ENCODE measurements at regions not wholly inside any gene's neighbourhood (a gene's known extent, or its start where the extent isn't known, plus 50 kb on each side); places are given as distances from the start of the nearest gene placed in this dataset.
"Not testable (repeated sequence)": the region's sequence is repeated elsewhere in the genome, so short reads cannot be mapped to it uniquely, and the experiment has no call there.

DNA sequence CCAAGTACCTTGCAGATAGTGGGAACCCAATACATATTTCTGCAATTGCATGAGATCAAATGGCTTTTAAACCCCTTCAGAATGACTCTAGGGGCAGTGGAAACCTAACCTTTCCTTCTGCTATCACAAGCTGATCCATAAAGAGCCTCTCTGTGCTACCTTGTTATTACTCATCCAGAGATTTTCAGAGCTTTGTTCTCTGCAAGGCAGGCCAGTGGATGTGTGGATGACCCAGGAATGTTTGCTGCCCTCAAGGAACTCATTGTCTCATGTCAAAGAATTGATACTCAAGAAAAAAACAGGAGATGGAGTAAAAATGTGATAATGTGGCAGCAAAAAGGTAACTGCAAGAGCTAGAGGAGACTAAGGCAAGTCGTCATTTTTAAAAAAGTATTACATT, 164.1 kb downstream of the HMHB1 start:
- CTCF ChIA-PET, result interaction anchor here (1.3 to 5.0 kb wide), 4 partner anchors 7 to 166 kb away, joined by 3 to 27 read pairs (median 10); no protein-coding TSS in a partner anchor
- no peak for DNase-seq (ENCODE audit: low read depth, low spot score)
- TF ChIP-seq, protein P1, sequence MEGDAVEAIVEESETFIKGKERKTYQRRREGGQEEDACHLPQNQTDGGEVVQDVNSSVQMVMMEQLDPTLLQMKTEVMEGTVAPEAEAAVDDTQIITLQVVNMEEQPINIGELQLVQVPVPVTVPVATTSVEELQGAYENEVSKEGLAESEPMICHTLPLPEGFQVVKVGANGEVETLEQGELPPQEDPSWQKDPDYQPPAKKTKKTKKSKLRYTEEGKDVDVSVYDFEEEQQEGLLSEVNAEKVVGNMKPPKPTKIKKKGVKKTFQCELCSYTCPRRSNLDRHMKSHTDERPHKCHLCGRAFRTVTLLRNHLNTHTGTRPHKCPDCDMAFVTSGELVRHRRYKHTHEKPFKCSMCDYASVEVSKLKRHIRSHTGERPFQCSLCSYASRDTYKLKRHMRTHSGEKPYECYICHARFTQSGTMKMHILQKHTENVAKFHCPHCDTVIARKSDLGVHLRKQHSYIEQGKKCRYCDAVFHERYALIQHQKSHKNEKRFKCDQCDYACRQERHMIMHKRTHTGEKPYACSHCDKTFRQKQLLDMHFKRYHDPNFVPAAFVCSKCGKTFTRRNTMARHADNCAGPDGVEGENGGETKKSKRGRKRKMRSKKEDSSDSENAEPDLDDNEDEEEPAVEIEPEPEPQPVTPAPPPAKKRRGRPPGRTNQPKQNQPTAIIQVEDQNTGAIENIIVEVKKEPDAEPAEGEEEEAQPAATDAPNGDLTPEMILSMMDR (IDR thresholded peaks at IDR 0.05; ENCODE audit: insufficient read depth, low read length, missing control alignments), result no peak
- H3K4me3 ChIP-seq (ENCODE audit: low read depth, low read length), result no peak overlapping the region
- POLR2A ChIA-PET, result no interaction called here

DNA sequence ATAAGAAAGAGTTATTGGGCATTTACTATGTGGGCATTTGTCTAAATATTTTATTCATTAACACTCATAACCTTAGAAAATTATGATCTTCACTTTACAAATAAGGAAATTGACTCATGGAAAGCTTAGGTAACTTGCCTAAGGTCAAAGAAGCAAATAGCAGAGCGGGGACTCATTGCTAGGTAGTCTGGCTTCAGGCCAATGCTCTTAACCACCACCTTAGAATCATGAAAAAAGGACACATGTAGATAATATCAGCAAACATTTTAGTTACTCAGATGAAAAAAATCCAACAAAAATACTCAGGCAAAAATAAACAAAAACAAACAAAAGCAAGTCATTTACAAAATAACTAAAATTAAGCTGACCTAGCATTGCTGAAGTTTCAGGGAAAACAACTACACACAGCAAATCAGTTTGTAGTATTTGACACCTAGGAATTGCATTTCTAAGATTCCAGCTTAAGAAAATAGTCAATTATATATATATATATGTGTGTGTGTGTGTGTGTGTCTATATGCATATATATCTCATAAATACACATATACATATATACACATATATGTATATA, 166.0 kb downstream of the HMHB1 start:
- TF ChIP-seq, protein P1 (IDR thresholded peaks at IDR 0.05; ENCODE audit: insufficient read depth, low read length, missing control alignments), result no peak
- DNase-seq (ENCODE audit: low read depth, low spot score), result no peak
- POLR2A ChIA-PET, result no interaction called here
- CTCF ChIA-PET, result interaction anchor here (1.9 to 5.0 kb wide), 4 partner anchors 7 to 164 kb away, joined by 5 to 27 read pairs (median 10); no protein-coding TSS in a partner anchor
- H3K4me3 ChIP-seq (ENCODE audit: low read depth, low read length), result no peak overlapping the region

DNA sequence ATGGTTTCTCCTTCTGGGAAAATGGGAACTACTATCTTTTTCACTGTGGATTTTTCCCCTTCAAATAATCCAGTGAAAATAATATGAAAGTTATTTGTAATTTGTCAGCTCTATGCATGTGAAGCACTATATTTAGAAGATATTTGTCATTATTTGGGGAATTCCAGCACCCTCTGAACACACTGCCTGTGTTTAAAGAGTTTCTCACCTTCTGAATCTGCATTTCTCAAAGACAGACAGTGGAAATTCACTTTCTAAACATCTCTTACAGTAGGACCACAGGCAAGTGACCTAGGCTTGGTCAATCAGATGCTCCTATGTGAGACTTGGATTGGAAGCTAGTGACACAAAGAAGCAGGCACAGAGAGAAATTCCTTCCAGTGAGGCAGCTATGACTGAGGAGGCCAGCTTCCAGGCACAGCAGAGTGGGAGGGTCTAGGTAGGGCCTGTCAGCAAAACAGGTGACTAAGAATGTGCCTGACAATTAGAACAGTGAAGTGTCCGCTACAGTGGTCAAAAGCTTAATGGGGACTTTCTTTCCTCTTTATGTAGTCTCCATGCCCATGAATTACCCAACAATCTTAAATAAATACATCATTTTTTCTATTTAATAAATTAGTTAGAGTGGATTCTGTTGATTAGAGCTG, 167.2 kb downstream of the HMHB1 start:
- DNase-seq (ENCODE audit: low read depth, low spot score), result no peak
- ChIA-PET POLR2A (no interaction called here), CTCF (interaction anchor here (0.9 to 5.0 kb wide), 4 partner anchors 10 to 163 kb away, joined by 3 to 27 read pairs (median 4); no protein-coding TSS in a partner anchor)
- H3K4me3 ChIP-seq (ENCODE audit: low read depth, low read length), result no peak overlapping the region
- TF ChIP-seq, protein P1 (IDR thresholded peaks at IDR 0.05; ENCODE audit: insufficient read depth, low read length, missing control alignments), result no peak

DNA sequence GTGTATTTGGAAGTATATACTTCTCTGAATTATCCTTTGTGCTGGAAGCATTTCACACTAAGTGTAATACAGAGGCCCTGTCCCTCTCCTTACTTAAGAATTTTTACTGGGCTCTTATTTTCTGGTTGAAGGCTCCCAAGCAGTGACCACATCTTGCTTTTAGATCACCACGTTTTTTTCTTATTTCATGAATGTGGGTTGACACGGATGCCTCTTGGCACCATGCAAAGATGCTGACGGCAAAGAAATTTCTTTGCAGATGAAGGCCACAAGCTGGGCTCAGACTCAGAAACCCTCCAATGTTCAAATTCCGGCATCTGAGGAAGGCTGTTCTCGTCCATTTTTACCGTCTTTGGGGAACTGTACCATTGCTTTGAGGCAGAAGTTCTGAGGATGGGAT, 168.5 kb downstream of the HMHB1 start:
- POLR2A ChIA-PET, result no interaction called here
- TF ChIP-seq, protein P1 (IDR thresholded peaks at IDR 0.05; ENCODE audit: insufficient read depth, low read length, missing control alignments), result no peak
- no peak for DNase-seq (ENCODE audit: low read depth, low spot score)
- CTCF ChIA-PET, result interaction anchor here (0.7 to 5.0 kb wide), 4 partner anchors 12 to 162 kb away, joined by 3 to 27 read pairs (median 4); no protein-coding TSS in a partner anchor
- no peak overlapping the region for H3K4me3 ChIP-seq (ENCODE audit: low read depth, low read length)

DNA sequence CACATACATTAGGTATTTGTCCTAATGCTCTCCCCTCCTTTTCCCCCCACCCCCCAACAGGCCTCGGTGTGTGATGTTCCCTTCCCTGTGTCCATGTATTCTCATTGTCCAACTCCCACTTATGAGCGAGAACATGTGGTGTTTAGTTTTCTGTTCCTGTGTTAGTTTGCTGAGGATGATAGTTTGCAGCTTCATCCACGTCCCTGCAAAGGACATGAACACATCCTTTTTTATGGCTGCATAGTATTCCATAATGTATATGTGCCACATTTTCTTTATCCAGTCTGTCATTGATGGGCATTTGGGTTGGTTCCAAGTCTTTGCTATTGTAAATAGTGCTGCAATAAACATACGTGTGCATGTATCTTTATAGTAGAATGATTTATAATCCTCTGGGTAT, 171.0 kb downstream of the HMHB1 start:
- POLR2A ChIA-PET; DNase-seq (ENCODE audit: low read depth, low spot score); CTCF ChIA-PET; H3K4me3 ChIP-seq (ENCODE audit: low read depth, low read length): not testable (repeated sequence)

DNA sequence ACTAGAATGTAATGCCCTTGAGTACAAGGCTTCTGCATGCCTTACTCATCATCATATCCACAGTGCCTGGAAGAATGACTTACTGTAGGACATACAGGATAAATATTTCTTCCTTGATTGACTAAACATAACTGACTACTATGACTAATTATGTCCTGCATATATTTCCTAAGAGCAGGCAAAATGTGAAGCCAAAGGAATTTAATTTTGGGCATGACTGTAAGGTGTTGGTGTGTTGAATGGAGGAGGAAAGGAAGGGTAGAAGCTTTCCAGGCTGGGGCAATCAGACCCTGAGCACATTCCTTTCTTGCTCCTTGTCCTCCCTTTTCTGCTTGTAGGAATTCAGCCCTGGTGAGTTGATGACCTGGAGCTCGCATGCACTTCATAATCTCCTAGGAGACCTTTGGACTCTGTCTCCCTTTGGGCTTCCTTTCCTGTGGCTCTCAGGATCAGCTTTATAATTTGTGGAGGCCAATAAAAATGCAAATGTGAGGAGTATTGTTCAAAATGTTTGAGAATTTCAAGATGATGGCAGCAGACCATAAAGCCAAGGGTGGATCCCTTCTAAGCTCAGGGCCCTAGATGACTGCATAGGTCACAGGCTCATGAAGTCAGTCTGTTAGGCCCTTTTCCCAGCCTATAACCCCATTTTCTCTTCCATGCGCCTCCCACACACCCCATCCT, 174.0 kb downstream of the HMHB1 start:
- no peak overlapping the region for H3K4me3 ChIP-seq (ENCODE audit: low read depth, low read length)
- ChIA-PET CTCF (interaction anchor here (1.2 to 2.0 kb wide), 5 partner anchors 9 to 157 kb away, joined by 3 to 10 read pairs (median 7); no protein-coding TSS in a partner anchor), POLR2A (interaction anchor here (0.8 to 1.0 kb wide), 2 partner anchors 64 to 153 kb away, joined by 3 read pairs; no protein-coding TSS in a partner anchor)
- TF ChIP-seq, protein P1 (IDR thresholded peaks at IDR 0.05; ENCODE audit: insufficient read depth, low read length, missing control alignments), result no peak
- peak; percentile 34 for DNase-seq (ENCODE audit: low read depth, low spot score)
